OCI-LY3 (cell line): ENCODE measurements at regions not wholly inside any gene's neighbourhood (a gene's known extent, or its start where the extent isn't known, plus 50 kb on each side); places are given as distances from the start of the nearest gene placed in this dataset.

Experiments used
- CTCF ChIP-seq: fragments of 200-600, 300-600 bp; sonication (generic); IDR thresholded peaks from 2 replicates; pipeline ENCODE4 v1.5.1; 2014; ENCODE audit warnings: antibody characterized with exemption, low read length, low read depth
- EZH2phosphoT487 ChIP-seq: fragments of 200-600 bp; shearing (Covaris generic); IDR thresholded peaks from 2 replicates; pipeline ENCODE4 v1.6.1; 2018; ENCODE audit warnings: antibody characterized with exemption, mixed run types, low read depth

GRCh38 chr6:112853162-112853561 is 506.0 kb downstream of the RFPL4B start:
- TF ChIP-seq CTCF (no peak), EZH2phosphoT487 (no peak)
